DOHH2 (cell line): ENCODE measurements at regions not wholly inside any gene's neighbourhood (a gene's known extent, or its start where the extent isn't known, plus 50 kb on each side); places are given as distances from the start of the nearest gene placed in this dataset.

Source experiments
- H3F3A ChIP-seq: fragments of 200-600 bp; sonication (generic), shearing (Covaris generic); 2 replicates; pipeline ENCODE4 v1.6.0; 2016; ENCODE audit warnings: antibody characterized with exemption, mild to moderate bottlenecking; ENCODE audit not compliant: control insufficient read depth, insufficient read depth
- H3K27ac ChIP-seq: fragments of 200-600 bp; sonication (generic); 2 replicates; pipeline ENCODE4 v1.5.1; 2014; ENCODE audit warnings: low read depth, mild to moderate bottlenecking, low read length, moderate library complexity
- H3K27me3 ChIP-seq: fragments of 200-600 bp; sonication (generic); 2 replicates; pipeline ENCODE4 v1.6.1; 2014; ENCODE audit warnings: mild to moderate bottlenecking, low read length, mixed read lengths; ENCODE audit not compliant: control insufficient read depth
- H3K36me3 ChIP-seq: fragments of 200-600 bp; sonication (generic); 2 replicates; pipeline ENCODE4 v1.6.1; 2014; ENCODE audit warnings: mild to moderate bottlenecking, low read length, moderate library complexity, mixed read lengths; ENCODE audit not compliant: control insufficient read depth
- H3K4me1 ChIP-seq: fragments of 200-600 bp; sonication (generic); 2 replicates; pipeline ENCODE4 v1.6.1; 2014; ENCODE audit warnings: mild to moderate bottlenecking, low read length, mixed read lengths; ENCODE audit not compliant: control insufficient read depth
- H3K4me2 ChIP-seq: fragments of 200-600 bp; sonication (generic); 2 replicates; pipeline ENCODE4 v1.6.0; 2014; ENCODE audit warnings: mild to moderate bottlenecking, low read length, moderate library complexity
- H3K4me3 ChIP-seq: fragments of 200-600 bp; sonication (generic); 2 replicates; pipeline ENCODE4 v1.5.1; 2014; ENCODE audit warnings: mild to moderate bottlenecking, low read length, mixed read lengths
- H3K79me2 ChIP-seq: fragments of 200-600 bp; sonication (generic); 2 replicates; pipeline ENCODE4 v1.6.1; 2014; ENCODE audit warnings: mild to moderate bottlenecking, low read length, mixed read lengths; ENCODE audit not compliant: control insufficient read depth
- H3K9me2 ChIP-seq: fragments of 200-600 bp; sonication (generic); replicated peaks from 2 replicates; pipeline ENCODE4 v1.6.1; 2014; ENCODE audit warnings: mild to moderate bottlenecking, low read length, mixed read lengths; ENCODE audit not compliant: control insufficient read depth
- H3K9me3 ChIP-seq: fragments of 200-600 bp; sonication (generic); 2 replicates; pipeline ENCODE4 v1.6.1; 2014; ENCODE audit warnings: antibody characterized with exemption, low read length, mixed read lengths; ENCODE audit not compliant: control insufficient read depth, insufficient read depth
- H4K20me1 ChIP-seq: fragments of 200-600 bp; sonication (generic); 2 replicates; pipeline ENCODE4 v1.6.0; 2014; ENCODE audit warnings: low read depth, mild to moderate bottlenecking, antibody characterized with exemption, low read length, moderate library complexity; ENCODE audit not compliant: control insufficient read depth, insufficient read depth
- EZH2phosphoT487 ChIP-seq: fragments of 200-600 bp; sonication (generic); IDR thresholded peaks from 2 replicates; pipeline ENCODE4 v1.6.1; 2017; ENCODE audit warnings: borderline replicate concordance, mild to moderate bottlenecking, antibody characterized with exemption, low read length, moderate library complexity, mixed read lengths
- TF ChIP-seq, protein P1 (sequence below): fragments of 200-600 bp; sonication (generic); IDR thresholded peaks from one replicate; pipeline ENCODE4 v1.5.1; 2014; ENCODE audit warnings: antibody characterized with exemption, mild to moderate bottlenecking, low read depth, low read length; ENCODE audit not compliant: poor library complexity, severe bottlenecking

DNA sequence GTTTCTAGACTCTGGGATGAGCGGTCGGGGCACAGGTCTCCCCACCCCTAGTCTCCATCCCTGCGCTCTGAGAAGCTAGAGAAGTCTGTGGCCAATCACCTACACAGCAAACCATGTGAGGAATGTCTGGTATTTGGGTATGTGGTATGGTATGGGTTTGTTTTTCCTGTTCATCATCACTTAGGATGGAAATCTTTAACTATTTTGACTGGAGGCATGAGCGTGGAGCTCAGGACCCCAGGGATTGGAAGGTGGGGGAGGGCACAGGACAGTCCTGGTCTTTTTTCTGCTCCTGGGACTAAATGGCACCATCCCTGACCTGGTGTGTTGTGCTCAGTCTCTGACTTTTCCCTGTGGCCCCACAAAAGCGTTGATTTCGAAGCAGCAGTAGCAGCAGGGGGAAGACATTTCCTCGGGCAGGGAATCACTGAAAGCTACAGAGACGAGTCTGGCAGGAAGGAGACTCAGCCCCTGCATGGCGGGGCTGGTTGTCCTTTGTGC lies 191.7 kb upstream of the TPM1 start:
- Histone ChIP-seq H3K36me3 (no peaks in the 10 kb centered on the region), H3K4me1 (no peaks in the 10 kb centered on the region), H3K4me3 (no peak overlapping the region), H3K4me2 (no peak overlapping the region), H3K9me3 (no peaks in the 10 kb centered on the region), H3F3A (no peaks in the 10 kb centered on the region), H4K20me1 (no peaks in the 10 kb centered on the region), H3K9me2 (no peaks in the 10 kb centered on the region), H3K79me2 (no peaks in the 10 kb centered on the region), H3K27ac (no peak overlapping the region), H3K27me3 (no peaks in the 10 kb centered on the region)
- TF ChIP-seq EZH2phosphoT487 = no peak
- TF ChIP-seq, protein P1, sequence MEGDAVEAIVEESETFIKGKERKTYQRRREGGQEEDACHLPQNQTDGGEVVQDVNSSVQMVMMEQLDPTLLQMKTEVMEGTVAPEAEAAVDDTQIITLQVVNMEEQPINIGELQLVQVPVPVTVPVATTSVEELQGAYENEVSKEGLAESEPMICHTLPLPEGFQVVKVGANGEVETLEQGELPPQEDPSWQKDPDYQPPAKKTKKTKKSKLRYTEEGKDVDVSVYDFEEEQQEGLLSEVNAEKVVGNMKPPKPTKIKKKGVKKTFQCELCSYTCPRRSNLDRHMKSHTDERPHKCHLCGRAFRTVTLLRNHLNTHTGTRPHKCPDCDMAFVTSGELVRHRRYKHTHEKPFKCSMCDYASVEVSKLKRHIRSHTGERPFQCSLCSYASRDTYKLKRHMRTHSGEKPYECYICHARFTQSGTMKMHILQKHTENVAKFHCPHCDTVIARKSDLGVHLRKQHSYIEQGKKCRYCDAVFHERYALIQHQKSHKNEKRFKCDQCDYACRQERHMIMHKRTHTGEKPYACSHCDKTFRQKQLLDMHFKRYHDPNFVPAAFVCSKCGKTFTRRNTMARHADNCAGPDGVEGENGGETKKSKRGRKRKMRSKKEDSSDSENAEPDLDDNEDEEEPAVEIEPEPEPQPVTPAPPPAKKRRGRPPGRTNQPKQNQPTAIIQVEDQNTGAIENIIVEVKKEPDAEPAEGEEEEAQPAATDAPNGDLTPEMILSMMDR = no peak

DNA sequence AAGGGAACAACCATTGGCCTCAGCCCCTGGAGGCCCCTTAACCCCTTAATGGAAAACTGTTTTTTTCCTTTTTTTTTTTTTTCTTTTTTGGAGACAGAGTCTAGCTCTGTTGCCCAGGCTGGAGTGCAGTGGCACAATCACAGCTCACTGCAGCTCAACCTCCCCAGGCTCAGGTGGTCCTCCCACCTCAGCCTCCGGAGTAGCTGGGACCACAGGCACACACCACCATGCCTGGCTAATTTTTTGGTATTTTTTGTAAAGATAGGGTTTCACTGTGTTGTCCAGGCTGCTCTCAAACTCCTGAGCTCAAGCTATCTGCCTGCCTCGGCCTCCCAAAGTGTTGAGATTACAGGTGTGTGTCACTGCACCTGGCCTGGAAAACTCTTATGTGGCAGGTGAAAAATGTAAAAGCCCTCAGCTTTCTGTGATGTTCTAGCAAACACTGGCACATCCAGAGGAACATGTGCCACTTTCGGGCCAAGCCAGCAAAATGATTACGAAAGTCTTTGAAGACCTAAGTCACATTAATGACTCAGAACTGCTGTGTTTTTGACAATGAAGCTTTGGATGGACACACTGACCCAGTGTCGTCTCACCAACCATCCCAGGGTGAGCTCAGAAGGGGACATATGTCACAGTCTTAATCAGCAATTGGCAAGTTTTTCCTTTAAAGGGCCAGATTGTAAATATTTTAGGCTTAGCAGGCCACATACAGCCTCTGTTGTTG lies 189.3 kb upstream of the TPM1 start:
- TF ChIP-seq, protein P1 = no peak
- no peak for TF ChIP-seq EZH2phosphoT487
- Histone ChIP-seq H3K36me3 (no peaks in the 10 kb centered on the region), H3K9me3 (no peaks in the 10 kb centered on the region), H3F3A (no peaks in the 10 kb centered on the region), H3K79me2 (no peaks in the 10 kb centered on the region), H3K9me2 (no peaks in the 10 kb centered on the region), H3K4me2 (no peak overlapping the region), H3K4me1 (no peaks in the 10 kb centered on the region), H4K20me1 (no peaks in the 10 kb centered on the region), H3K27me3 (no peaks in the 10 kb centered on the region), H3K27ac (no peak overlapping the region), H3K4me3 (no peak overlapping the region)

DNA sequence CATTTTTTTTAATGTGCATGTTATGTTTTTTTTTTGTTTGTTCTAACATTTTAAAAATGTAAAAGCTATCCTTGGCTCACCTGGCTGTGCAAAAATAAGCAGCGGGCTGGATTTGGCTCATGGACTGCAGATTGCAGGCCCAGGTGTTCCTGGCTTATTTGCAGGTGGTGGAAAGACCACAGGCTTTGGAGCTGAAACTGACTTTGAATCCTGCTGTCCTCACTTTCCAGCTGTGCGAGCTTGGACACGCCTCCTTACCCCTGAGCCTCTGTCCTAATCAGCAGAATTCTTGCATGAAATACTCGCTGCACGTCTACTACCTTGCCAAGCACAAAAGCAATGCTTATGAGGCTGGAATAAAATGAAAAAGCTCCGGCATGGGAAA lies 188.7 kb upstream of the TPM1 start:
- no peak overlapping the region for H3K4me3 ChIP-seq
- H3K4me2 ChIP-seq = no peak overlapping the region
- H3K27ac ChIP-seq = no peak overlapping the region
- H3K9me3 ChIP-seq = no peaks in the 10 kb centered on the region
- H3K36me3 ChIP-seq = no peaks in the 10 kb centered on the region
- H3K79me2 ChIP-seq = no peaks in the 10 kb centered on the region
- no peaks in the 10 kb centered on the region for H3K27me3 ChIP-seq
- H3K9me2 ChIP-seq = no peaks in the 10 kb centered on the region
- H3K4me1 ChIP-seq = no peaks in the 10 kb centered on the region
- no peaks in the 10 kb centered on the region for H3F3A ChIP-seq
- H4K20me1 ChIP-seq = no peaks in the 10 kb centered on the region
- no peak for TF ChIP-seq EZH2phosphoT487
- TF ChIP-seq, protein P1 = no peak
